HL-60/S4 (cell line): ENCODE measurements at regions not wholly inside any gene's neighbourhood (a gene's known extent, or its start where the extent isn't known, plus 50 kb on each side); places are given as distances from the start of the nearest gene placed in this dataset.

Source experiments
- in situ Hi-C: fragments of 300-500 bp; cut with MboI; formaldehyde crosslinking; loops from 2 replicates; pipeline ENCODE4 v1.14.3; 2022; ENCODE audit warnings: low sequenced_read_pairs

DNA sequence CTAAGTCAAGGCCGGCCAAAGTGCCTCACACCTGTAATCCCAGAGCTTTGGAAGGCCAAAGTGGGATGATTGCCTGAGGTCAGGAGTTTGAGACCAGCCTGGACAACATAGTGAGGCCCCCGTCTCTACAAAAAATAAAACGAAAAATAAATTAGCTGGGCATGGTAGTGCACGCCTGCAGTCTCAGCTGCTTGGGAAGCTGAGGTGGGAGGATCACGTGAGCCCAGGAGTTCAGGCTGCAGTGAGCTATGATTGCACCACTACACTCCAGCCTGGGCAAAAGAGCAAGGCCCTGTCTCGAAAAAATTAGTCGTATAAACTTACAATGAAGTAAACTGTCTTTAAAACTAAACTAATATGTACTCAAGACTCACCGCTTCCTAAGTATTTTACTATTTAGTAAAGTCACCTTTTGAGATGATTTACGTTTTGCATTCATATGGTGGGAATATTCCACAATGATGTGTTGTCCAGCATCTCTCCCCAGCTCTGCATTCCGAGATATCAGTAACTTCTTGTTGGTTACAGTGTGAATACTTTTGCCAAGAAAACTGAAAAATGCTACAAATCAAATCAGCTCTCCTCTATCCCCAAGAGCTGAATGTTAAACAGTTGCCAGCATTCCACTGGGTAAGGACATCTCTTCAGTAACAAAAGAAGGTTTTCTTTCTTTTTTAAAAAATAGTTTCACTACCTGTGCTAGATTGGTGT lies 84.9 kb upstream of the C21orf91 start:
- in situ Hi-C loops, result no loop called here

- in situ Hi-C loops, result no loop called here
Measured at GRCh38 chr21:17903029-17903806, 84.1 kb upstream of the C21orf91 start.

- in situ Hi-C loops, result no loop called here
Measured at GRCh38 chr21:17901458-17902079, 82.4 kb upstream of the C21orf91 start.

- in situ Hi-C loops, result no loop called here
Measured at GRCh38 chr21:17900990-17901385, 81.8 kb upstream of the C21orf91 start.

DNA sequence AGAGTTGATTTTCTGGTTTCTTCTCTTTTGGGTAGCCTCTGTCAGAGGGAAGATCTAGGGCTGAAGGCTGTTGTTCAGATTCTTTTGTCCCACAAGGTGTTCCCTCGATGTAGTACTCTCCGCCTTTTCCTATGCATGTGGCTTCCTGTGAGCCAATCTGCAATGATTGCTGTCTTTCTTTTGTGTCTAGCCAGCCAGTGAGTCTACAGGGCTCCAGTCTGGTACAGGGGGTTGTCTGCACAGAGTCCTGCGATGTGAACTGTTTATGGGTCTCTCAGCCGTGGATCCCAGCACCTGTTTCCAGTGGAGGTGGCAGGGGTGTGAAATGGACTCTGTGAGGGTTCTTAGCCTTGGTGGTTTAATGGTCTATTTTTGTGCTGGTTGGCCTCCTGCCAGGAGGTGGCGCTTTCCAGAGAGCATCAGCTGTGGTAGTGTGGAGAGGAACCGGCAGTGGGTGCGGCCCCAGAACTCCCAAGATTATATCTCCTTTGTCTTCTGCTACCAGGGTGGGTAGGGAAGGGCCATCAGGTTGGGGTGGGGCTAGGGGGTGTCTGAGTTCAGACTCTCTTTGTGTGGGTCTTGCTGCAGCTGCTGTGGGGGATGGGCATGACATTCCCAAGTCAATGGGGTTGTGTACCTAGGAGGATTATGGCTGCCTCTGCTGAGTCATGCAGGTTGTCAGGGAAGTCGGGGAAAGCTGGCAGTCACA lies 81.3 kb upstream of the C21orf91 start:
- in situ Hi-C loops, result no loop called here

GRCh38 chr21:17889171-17889570 lies 70.0 kb upstream of the C21orf91 start:
- in situ Hi-C loops, result no loop called here

DNA sequence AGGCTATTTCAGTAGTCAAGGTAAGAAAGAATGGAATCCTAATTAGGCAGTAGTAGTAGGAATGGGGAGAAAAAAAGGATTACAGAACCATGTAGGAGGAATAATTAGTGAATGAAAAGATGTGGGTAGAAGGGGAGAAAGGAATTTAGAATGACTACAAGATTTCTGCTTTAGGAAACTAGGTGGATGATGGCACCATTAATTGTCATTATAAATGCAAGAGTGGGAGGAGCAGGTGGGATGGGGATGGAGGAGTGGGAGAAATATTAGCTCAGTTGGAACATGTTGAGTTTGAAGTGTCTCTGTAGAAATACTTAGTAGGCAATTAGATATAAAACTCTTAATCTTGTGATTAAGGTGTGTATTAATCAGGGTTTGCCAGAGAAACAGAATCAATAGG lies 50.0 kb upstream of the C21orf91 start:
- in situ Hi-C loops, result no loop called here
